ENCODE measurements at regions not wholly inside any gene's neighbourhood (a gene's known extent, or its start where the extent isn't known, plus 50 kb on each side); places are given as distances from the start of the nearest gene placed in this dataset.

GRCh38 chr6:4606821-4607704, 169.1 kb upstream of the CDYL start:
- H3K4me3 Mint-ChIP-seq (ENCODE audit: unreplicated experiment) = no peak overlapping the region

GRCh38 chr6:4606016-4606415, 170.2 kb upstream of the CDYL start:
- Mint-ChIP-seq H3K27ac (ENCODE audit: unreplicated experiment) (no peak overlapping the region), H3K36me3 (ENCODE audit: unreplicated experiment) (no peaks in the 10 kb centered on the region), H3K4me1 (ENCODE audit: unreplicated experiment) (peaks cover 35% of the 10 kb centered on the region), H3K9me3 (ENCODE audit: unreplicated experiment) (peaks cover 4% of the 10 kb centered on the region), H3K4me3 (ENCODE audit: unreplicated experiment) (no peak overlapping the region), H3K27me3 (ENCODE audit: unreplicated experiment) (no peaks in the 10 kb centered on the region)
- DNase-seq (ENCODE audit: extremely low spot score, unreplicated experiment) = no peak
- no peak for TF ChIP-seq CTCF (IDR thresholded peaks at IDR 0.05)

More at GRCh38 chr6:4606821-4607704, 169.1 kb upstream of the CDYL start:
- TF ChIP-seq CTCF (IDR thresholded peaks at IDR 0.05) = no peak
- Mint-ChIP-seq H3K9me3 (ENCODE audit: unreplicated experiment) (no peaks in the 10 kb centered on the region), H3K27me3 (ENCODE audit: unreplicated experiment) (no peaks in the 10 kb centered on the region), H3K36me3 (ENCODE audit: unreplicated experiment) (no peaks in the 10 kb centered on the region), H3K27ac (ENCODE audit: unreplicated experiment) (no peak overlapping the region), H3K4me1 (ENCODE audit: unreplicated experiment) (peaks cover 35% of the 10 kb centered on the region)
- no peak for DNase-seq (ENCODE audit: extremely low spot score, unreplicated experiment)

GRCh38 chr6:4603856-4604369, 172.3 kb upstream of the CDYL start:
- no peak for DNase-seq (ENCODE audit: extremely low spot score, unreplicated experiment)
- H3K4me1 Mint-ChIP-seq (ENCODE audit: unreplicated experiment) = peaks cover 26% of the 10 kb centered on the region
- H3K9me3 Mint-ChIP-seq (ENCODE audit: unreplicated experiment) = peaks cover 10% of the 10 kb centered on the region
- H3K27ac Mint-ChIP-seq (ENCODE audit: unreplicated experiment) = no peak overlapping the region
- H3K4me3 Mint-ChIP-seq (ENCODE audit: unreplicated experiment) = no peak overlapping the region
- no peaks in the 10 kb centered on the region for H3K27me3 Mint-ChIP-seq (ENCODE audit: unreplicated experiment)
- TF ChIP-seq CTCF (IDR thresholded peaks at IDR 0.05) = no peak
- no peaks in the 10 kb centered on the region for H3K36me3 Mint-ChIP-seq (ENCODE audit: unreplicated experiment)

- Mint-ChIP-seq H3K4me3 (ENCODE audit: unreplicated experiment) (no peak overlapping the region), H3K4me1 (ENCODE audit: unreplicated experiment) (peaks cover 26% of the 10 kb centered on the region), H3K9me3 (ENCODE audit: unreplicated experiment) (peaks cover 10% of the 10 kb centered on the region), H3K27me3 (ENCODE audit: unreplicated experiment) (no peaks in the 10 kb centered on the region), H3K27ac (ENCODE audit: unreplicated experiment) (no peak overlapping the region), H3K36me3 (ENCODE audit: unreplicated experiment) (no peaks in the 10 kb centered on the region)
- TF ChIP-seq CTCF (IDR thresholded peaks at IDR 0.05) = no peak
- no peak for DNase-seq (ENCODE audit: extremely low spot score, unreplicated experiment)
Observed at GRCh38 chr6:4603291-4603690, 172.9 kb upstream of the CDYL start.

- H3K27me3 Mint-ChIP-seq (ENCODE audit: unreplicated experiment) = no peaks in the 10 kb centered on the region
- no peak for DNase-seq (ENCODE audit: extremely low spot score, unreplicated experiment)
- peaks cover 24% of the 10 kb centered on the region for H3K9me3 Mint-ChIP-seq (ENCODE audit: unreplicated experiment)
- no peak overlapping the region for H3K4me3 Mint-ChIP-seq (ENCODE audit: unreplicated experiment)
- no peak overlapping the region for H3K27ac Mint-ChIP-seq (ENCODE audit: unreplicated experiment)
- peaks cover 22% of the 10 kb centered on the region for H3K4me1 Mint-ChIP-seq (ENCODE audit: unreplicated experiment)
- no peak for TF ChIP-seq CTCF (IDR thresholded peaks at IDR 0.05)
- H3K36me3 Mint-ChIP-seq (ENCODE audit: unreplicated experiment) = peaks cover 3% of the 10 kb centered on the region
Observed at GRCh38 chr6:4599924-4600323, 176.3 kb upstream of the CDYL start.
